Astrocyte of the spinal cord (primary cell): ENCODE measurements at regions not wholly inside any gene's neighbourhood (a gene's known extent, or its start where the extent isn't known, plus 50 kb on each side); places are given as distances from the start of the nearest gene placed in this dataset.

ENCODE experiments used
- DNase-seq: peaks from one replicate; pipeline ENCODE4 v3.0.0; 2011; ENCODE audit warnings: low read depth, low spot score
- H3K4me3 ChIP-seq: 2 replicates; pipeline ENCODE4 v1.5.1; 2011; ENCODE audit warnings: low read depth, mild to moderate bottlenecking, low read length, moderate library complexity
- CTCF ChIP-seq: IDR thresholded peaks from 2 replicates; pipeline ENCODE4 v1.5.1; 2012; ENCODE audit warnings: low read depth, mild to moderate bottlenecking, low read length, inconsistent platforms
- in situ Hi-C: cut with HindIII; loops from 2 replicates; pipeline ENCODE4 v1.10.0; 2017; ENCODE audit warnings: low sequenced_read_pairs

GRCh38 chr3:135753506-135753905 is 212.0 kb upstream of the PPP2R3A start:
- in situ Hi-C loops: no loop called here
- no peak for DNase-seq
- no peak for TF ChIP-seq CTCF
- H3K4me3 ChIP-seq: no peak overlapping the region

- no peak for DNase-seq
- H3K4me3 ChIP-seq: no peak overlapping the region
- no peak for TF ChIP-seq CTCF
- in situ Hi-C loops: no loop called here
Observed at GRCh38 chr3:135755330-135756105, 210.0 kb upstream of the PPP2R3A start.

GRCh38 chr3:135756106-135756668 is 209.3 kb upstream of the PPP2R3A start:
- in situ Hi-C loops: no loop called here
- TF ChIP-seq CTCF: no peak
- no peak for DNase-seq
- H3K4me3 ChIP-seq: no peak overlapping the region

- DNase-seq: no peak
- TF ChIP-seq CTCF: no peak
- H3K4me3 ChIP-seq: no peak overlapping the region
Observed at GRCh38 chr3:135757421-135757820, 208.1 kb upstream of the PPP2R3A start.

GRCh38 chr3:135758961-135759360 is 206.6 kb upstream of the PPP2R3A start:
- in situ Hi-C loops: no loop called here
- no peak overlapping the region for H3K4me3 ChIP-seq
- DNase-seq: no peak
- TF ChIP-seq CTCF: no peak

More at GRCh38 chr3:135757421-135757820, 208.1 kb upstream of the PPP2R3A start:
- in situ Hi-C loops: no loop called here

- H3K4me3 ChIP-seq: no peak overlapping the region
- no peak for TF ChIP-seq CTCF
- in situ Hi-C loops: no loop called here
- DNase-seq: no peak
Observed at GRCh38 chr3:135759651-135760050, 205.9 kb upstream of the PPP2R3A start.
